Stomach (tissue), 8 donors: ENCODE measurements at regions not wholly inside any gene's neighbourhood (a gene's known extent, or its start where the extent isn't known, plus 50 kb on each side); places are given as distances from the start of the nearest gene placed in this dataset.

Source experiments
- DNase-seq, 2 donors: peaks; one replicate each; pipeline versions ENCODE4 v3.0.0 to v3.0.0-alpha.2; 2013 to 2019
- H3K27ac ChIP-seq, 5 donors: fragments of 200-600 bp in 4 of 5; sonication (generic) in 4 of 5; one replicate each; pipeline ENCODE4 v1.5.1; 2013 to 2019; ENCODE audit warnings: mild to moderate bottlenecking in 1 of 5, moderate library complexity in 1 of 5
- H3K27me3 ChIP-seq, 3 donors: fragments of 200-600 bp; sonication (generic); one replicate each; pipeline ENCODE4 v1.5.1; 2017 to 2019; ENCODE audit warnings: mixed run types in 1 of 3
- H3K36me3 ChIP-seq, 4 donors: fragments of 200-600 bp; sonication (generic); 1 replicate in 3 of 4; 2 replicates in 1 of 4; pipeline ENCODE4 v1.5.1; 2016 to 2019
- H3K4me1 ChIP-seq, 4 donors: fragments of 200-600 bp; sonication (generic); one replicate each; pipeline ENCODE4 v1.5.1; 2016 to 2019
- H3K4me3 ChIP-seq, 4 donors: fragments of 200-600 bp; sonication (generic) in 3 of 4; one replicate each; pipeline ENCODE4 v1.5.1; 2016 to 2019; ENCODE audit warnings: mild to moderate bottlenecking in 1 of 4
- H3K9me3 ChIP-seq, 4 donors: fragments of 200-600 bp; sonication (generic); one replicate each; pipeline ENCODE4 v1.5.1; 2016 to 2019
- EP300 ChIP-seq: sonication (generic); formaldehyde crosslinking; IDR thresholded peaks from one replicate; pipeline ENCODE4 v1.6.1; 2017; ENCODE audit warnings: antibody characterized with exemption
- POLR2A ChIP-seq, 4 donors: fragments of 450-650 bp; IDR thresholded peaks; one replicate each; pipeline ENCODE4 v1.6.1; 2016; ENCODE audit warnings: antibody characterized with exemption in 4 of 4, control low read depth in 2 of 4, mild to moderate bottlenecking in 1 of 4, moderate library complexity in 1 of 4
- POLR2AphosphoS5 ChIP-seq, 3 donors: sonication (generic); formaldehyde crosslinking; IDR thresholded peaks; one replicate each; pipeline ENCODE4 v1.6.1; 2016; ENCODE audit warnings: antibody characterized with exemption in 3 of 3
- WGBS, 5 donors: extraction: QIAGEN DNeasy Blood & Tissue Kit in 3 of 5; methylation state at CpG; one replicate each; pipeline versions ENCODE4 v1.1.5 to v1.1.7; 2013 to 2018; 5-methylcytosine and 5-hydroxymethylcytosine counted together
- intact Hi-C: fragments of 100-400 bp; cut with DNase I; formaldehyde crosslinking; loops from one replicate; pipeline ENCODE4 v1.15.1; 2023; ENCODE audit warnings: low total_unique reads
- TF ChIP-seq, protein P1 (sequence below), 7 experiments: fragments of 450-650 bp in 4 of 7; fragments of 200-600 bp in 3 of 7; sonication (generic) in 3 of 7; IDR thresholded peaks; one replicate each; pipeline ENCODE4 v1.5.1; 2016 to 2019; ENCODE audit warnings: antibody characterized with exemption in 7 of 7, control low read depth in 2 of 7, mild to moderate bottlenecking in 1 of 7
- donor health status: healthy with polysubstance abuse.
- donor health status: Bipolar disorder and iron deficiency.
- donor health status: healthy.

DNA sequence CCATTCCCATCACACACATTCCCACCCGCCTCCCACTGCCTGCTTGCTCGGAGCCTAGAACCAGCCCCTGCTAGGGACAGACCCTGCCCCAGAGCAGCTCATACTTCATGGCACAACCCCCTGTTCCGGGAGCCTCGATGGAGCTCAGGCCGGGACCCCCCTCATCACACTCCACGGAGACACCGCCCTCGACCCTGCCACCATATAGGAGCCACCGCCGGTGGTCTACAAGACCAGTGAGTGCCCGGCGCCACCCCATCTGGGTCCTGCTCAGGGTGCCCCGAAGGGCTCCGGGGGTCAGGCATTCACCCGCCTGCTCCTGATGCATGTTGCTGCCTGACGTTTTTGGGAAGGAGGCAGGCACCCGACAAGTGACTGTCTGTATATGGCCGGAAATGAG lies 65.5 kb upstream of the RXRA start:
- TF ChIP-seq POLR2A (IDR thresholded peaks at IDR 0.05) (no peak), EP300 (no peak), POLR2AphosphoS5 (IDR thresholded peaks at IDR 0.05) (no peak)
- TF ChIP-seq, protein P1, sequence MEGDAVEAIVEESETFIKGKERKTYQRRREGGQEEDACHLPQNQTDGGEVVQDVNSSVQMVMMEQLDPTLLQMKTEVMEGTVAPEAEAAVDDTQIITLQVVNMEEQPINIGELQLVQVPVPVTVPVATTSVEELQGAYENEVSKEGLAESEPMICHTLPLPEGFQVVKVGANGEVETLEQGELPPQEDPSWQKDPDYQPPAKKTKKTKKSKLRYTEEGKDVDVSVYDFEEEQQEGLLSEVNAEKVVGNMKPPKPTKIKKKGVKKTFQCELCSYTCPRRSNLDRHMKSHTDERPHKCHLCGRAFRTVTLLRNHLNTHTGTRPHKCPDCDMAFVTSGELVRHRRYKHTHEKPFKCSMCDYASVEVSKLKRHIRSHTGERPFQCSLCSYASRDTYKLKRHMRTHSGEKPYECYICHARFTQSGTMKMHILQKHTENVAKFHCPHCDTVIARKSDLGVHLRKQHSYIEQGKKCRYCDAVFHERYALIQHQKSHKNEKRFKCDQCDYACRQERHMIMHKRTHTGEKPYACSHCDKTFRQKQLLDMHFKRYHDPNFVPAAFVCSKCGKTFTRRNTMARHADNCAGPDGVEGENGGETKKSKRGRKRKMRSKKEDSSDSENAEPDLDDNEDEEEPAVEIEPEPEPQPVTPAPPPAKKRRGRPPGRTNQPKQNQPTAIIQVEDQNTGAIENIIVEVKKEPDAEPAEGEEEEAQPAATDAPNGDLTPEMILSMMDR (IDR thresholded peaks at IDR 0.05): no peak
- Histone ChIP-seq H3K27ac (no peak overlapping the region), H3K27me3 (peaks cover 0 to 27% (median 9%) of the 10 kb centered on the region in 3 donors), H3K4me1 (peaks cover 0 to 30% (median 6%) of the 10 kb centered on the region in 4 donors), H3K4me3 (no peak overlapping the region), H3K9me3 (no peaks in the 10 kb centered on the region), H3K36me3 (no peaks in the 10 kb centered on the region)
- intact Hi-C loops: no loop called here
- no peak for DNase-seq
- 72 to 91% (median 85%) methylated on average over 5 to 18 of the region's 18 CpGs for WGBS, 5 donors

DNA sequence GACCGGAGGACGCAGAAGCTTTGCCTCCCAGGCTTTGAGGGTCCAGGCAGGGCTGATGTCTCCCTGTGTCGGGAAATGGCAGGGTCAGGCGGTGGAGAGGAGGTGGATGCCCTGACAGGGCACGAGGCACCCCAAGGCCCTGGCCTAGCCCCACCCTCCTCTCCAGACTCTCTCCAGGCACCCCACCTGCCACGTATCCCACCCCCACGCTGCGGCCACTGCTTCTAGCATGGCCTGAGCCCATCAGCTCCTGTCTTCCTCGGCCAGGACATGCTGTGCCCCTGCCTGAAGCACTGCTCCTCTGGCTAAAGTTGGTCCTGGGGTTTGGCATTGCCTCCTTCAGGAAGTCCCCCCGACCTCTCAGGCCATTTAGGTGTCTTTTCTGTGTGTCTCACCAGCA lies 64.2 kb upstream of the RXRA start:
- Histone ChIP-seq H3K36me3 (no peaks in the 10 kb centered on the region), H3K9me3 (no peaks in the 10 kb centered on the region), H3K27me3 (peaks cover 0 to 27% (median 9%) of the 10 kb centered on the region in 3 donors), H3K27ac (no peak overlapping the region), H3K4me3 (no peak overlapping the region), H3K4me1 (peaks cover 0 to 30% (median 6%) of the 10 kb centered on the region in 4 donors)
- no peak for DNase-seq
- no peak for TF ChIP-seq POLR2AphosphoS5 (IDR thresholded peaks at IDR 0.05)
- no peak for TF ChIP-seq POLR2A (IDR thresholded peaks at IDR 0.05)
- no peak for TF ChIP-seq EP300
- TF ChIP-seq, protein P1 (IDR thresholded peaks at IDR 0.05): no peak
- 88 to 97% (median 94%) methylated on average over 10 of the region's 10 CpGs for WGBS, 5 donors
- intact Hi-C loops: no loop called here

DNA sequence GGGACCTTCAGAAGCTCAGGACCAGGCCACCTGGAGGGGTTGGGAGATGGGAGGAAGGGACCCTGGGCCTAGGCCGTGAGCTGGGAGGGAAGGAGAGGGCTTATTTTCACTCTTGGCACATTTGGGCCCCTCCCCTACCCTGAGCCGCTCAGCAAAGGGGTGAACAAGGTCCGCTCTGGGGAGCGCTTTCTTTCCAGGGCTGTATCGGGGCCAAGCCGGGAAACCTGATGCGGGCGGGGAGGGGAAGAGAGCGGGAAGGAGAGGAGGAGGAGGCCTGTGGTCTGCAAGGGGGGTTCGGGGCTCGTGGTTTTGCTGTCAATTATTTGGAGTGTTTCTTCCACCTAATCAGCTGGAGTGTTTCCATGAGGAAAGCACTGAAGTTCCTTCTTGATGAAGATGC lies 62.7 kb upstream of the RXRA start:
- no peaks in the 10 kb centered on the region for H3K36me3 ChIP-seq
- H3K27me3 ChIP-seq: peaks cover 0 to 27% (median 9%) of the 10 kb centered on the region in 3 donors
- intact Hi-C loops: no loop called here
- no peak overlapping the region for H3K27ac ChIP-seq
- WGBS, 5 donors: 14 to 33% (median 22%) methylated on average over 11 of the region's 11 CpGs
- TF ChIP-seq, protein P1 (IDR thresholded peaks at IDR 0.05): no peak
- TF ChIP-seq EP300: no peak
- TF ChIP-seq POLR2A (IDR thresholded peaks at IDR 0.05): no peak
- no peak for TF ChIP-seq POLR2AphosphoS5 (IDR thresholded peaks at IDR 0.05)
- peaks cover 0 to 25% (median 11%) of the 10 kb centered on the region in 4 donors for H3K4me1 ChIP-seq
- no peak overlapping the region for H3K4me3 ChIP-seq
- peak in 1 of 2 donors; percentile 55 for DNase-seq
- no peaks in the 10 kb centered on the region for H3K9me3 ChIP-seq

DNA sequence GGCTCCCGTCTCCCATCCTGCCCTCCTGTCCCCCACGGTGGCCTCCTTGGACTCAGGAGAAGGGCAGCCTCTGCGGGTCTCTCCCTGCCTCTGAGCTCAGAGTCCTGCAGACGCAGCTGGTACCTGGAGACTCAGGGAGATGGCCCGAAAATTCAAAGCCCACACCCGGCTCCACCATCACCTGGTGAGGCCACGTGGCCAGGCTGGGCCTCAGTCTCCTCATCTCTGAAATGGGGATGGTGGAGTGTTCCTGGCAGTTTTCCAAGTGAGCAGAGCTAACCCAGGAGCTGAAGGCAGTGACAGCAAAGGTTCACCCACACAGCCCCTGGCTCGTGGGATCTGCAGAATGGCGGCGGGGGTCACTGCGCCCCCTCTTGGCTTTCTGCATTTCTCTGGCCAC lies 62.1 kb upstream of the RXRA start:
- TF ChIP-seq POLR2AphosphoS5 (IDR thresholded peaks at IDR 0.05) (no peak), EP300 (no peak), POLR2A (IDR thresholded peaks at IDR 0.05) (no peak)
- TF ChIP-seq, protein P1 (IDR thresholded peaks at IDR 0.05): no peak
- H3K27ac ChIP-seq: no peak overlapping the region
- WGBS, 5 donors: 77 to 93% (median 81%) methylated on average over 3 to 11 of the region's 11 CpGs

More for the DNA sequence above, 62.1 kb upstream of the RXRA start:
- DNase-seq: no peak
- Histone ChIP-seq H3K9me3 (no peaks in the 10 kb centered on the region), H3K4me3 (no peak overlapping the region), H3K4me1 (peaks cover 0 to 19% (median 9%) of the 10 kb centered on the region in 4 donors), H3K27me3 (peaks cover 0 to 27% (median 9%) of the 10 kb centered on the region in 3 donors), H3K36me3 (no peaks in the 10 kb centered on the region)
- intact Hi-C loops: no loop called here
